Muscle of arm (tissue), 1 donor: ENCODE measurements at regions not wholly inside any gene's neighbourhood (a gene's known extent, or its start where the extent isn't known, plus 50 kb on each side); places are given as distances from the start of the nearest gene placed in this dataset.
"Not testable (repeated sequence)": the region's sequence is repeated elsewhere in the genome, so short reads cannot be mapped to it uniquely, and the experiment has no call there.

ENCODE experiments used
- DNase-seq: peaks from one replicate; pipeline ENCODE4 v3.0.0-alpha.2; 2013

GRCh38 chr11:29056487-29056886 lies 948.3 kb downstream of the METTL15 start:
- DNase-seq = not testable (repeated sequence)

- no peak for DNase-seq
Observed at GRCh38 chr11:29051935-29052334, 943.7 kb downstream of the METTL15 start.

GRCh38 chr11:29050962-29051361 lies 942.8 kb downstream of the METTL15 start:
- not testable (repeated sequence) for DNase-seq

- no peak for DNase-seq
Observed at GRCh38 chr11:29040489-29040888, 932.3 kb downstream of the METTL15 start.

- DNase-seq = no peak
Observed at GRCh38 chr11:29032384-29033149, 924.4 kb downstream of the METTL15 start.

GRCh38 chr11:29029452-29029851 lies 921.3 kb downstream of the METTL15 start:
- no peak for DNase-seq

GRCh38 chr11:29027436-29027835 lies 919.2 kb downstream of the METTL15 start:
- no peak for DNase-seq

- no peak for DNase-seq
Observed at GRCh38 chr11:29026286-29026685, 918.1 kb downstream of the METTL15 start.

GRCh38 chr11:29025001-29025400 lies 916.8 kb downstream of the METTL15 start:
- no peak for DNase-seq

GRCh38 chr11:29024386-29024785 lies 916.2 kb downstream of the METTL15 start:
- no peak for DNase-seq

GRCh38 chr11:29023761-29024160 lies 915.6 kb downstream of the METTL15 start:
- DNase-seq = no peak

- DNase-seq = no peak
Observed at GRCh38 chr11:29022676-29023075, 914.5 kb downstream of the METTL15 start.

GRCh38 chr11:29019960-29020683 lies 911.9 kb downstream of the METTL15 start:
- DNase-seq = no peak

GRCh38 chr11:29018631-29019030 lies 910.4 kb downstream of the METTL15 start:
- no peak for DNase-seq

GRCh38 chr11:29017941-29018340 lies 909.8 kb downstream of the METTL15 start:
- no peak for DNase-seq

- DNase-seq = no peak
Observed at GRCh38 chr11:29012507-29012906, 904.3 kb downstream of the METTL15 start.

GRCh38 chr11:29009426-29009825 lies 901.2 kb downstream of the METTL15 start:
- no peak for DNase-seq

GRCh38 chr11:29008481-29008880 lies 900.3 kb downstream of the METTL15 start:
- DNase-seq = no peak

- DNase-seq = no peak
Observed at GRCh38 chr11:29006668-29007067, 898.5 kb downstream of the METTL15 start.

GRCh38 chr11:29005401-29005980 lies 897.3 kb downstream of the METTL15 start:
- DNase-seq = no peak

GRCh38 chr11:29002816-29003215 lies 894.6 kb downstream of the METTL15 start:
- no peak for DNase-seq

GRCh38 chr11:28999620-29000019 lies 891.4 kb downstream of the METTL15 start:
- no peak for DNase-seq

GRCh38 chr11:28992996-28993395 lies 884.8 kb downstream of the METTL15 start:
- DNase-seq = no peak
